ENCODE measurements at regions not wholly inside any gene's neighbourhood (a gene's known extent, or its start where the extent isn't known, plus 50 kb on each side); places are given as distances from the start of the nearest gene placed in this dataset.
"Not testable (repeated sequence)": the region's sequence is repeated elsewhere in the genome, so short reads cannot be mapped to it uniquely, and the experiment has no call there.

DNA sequence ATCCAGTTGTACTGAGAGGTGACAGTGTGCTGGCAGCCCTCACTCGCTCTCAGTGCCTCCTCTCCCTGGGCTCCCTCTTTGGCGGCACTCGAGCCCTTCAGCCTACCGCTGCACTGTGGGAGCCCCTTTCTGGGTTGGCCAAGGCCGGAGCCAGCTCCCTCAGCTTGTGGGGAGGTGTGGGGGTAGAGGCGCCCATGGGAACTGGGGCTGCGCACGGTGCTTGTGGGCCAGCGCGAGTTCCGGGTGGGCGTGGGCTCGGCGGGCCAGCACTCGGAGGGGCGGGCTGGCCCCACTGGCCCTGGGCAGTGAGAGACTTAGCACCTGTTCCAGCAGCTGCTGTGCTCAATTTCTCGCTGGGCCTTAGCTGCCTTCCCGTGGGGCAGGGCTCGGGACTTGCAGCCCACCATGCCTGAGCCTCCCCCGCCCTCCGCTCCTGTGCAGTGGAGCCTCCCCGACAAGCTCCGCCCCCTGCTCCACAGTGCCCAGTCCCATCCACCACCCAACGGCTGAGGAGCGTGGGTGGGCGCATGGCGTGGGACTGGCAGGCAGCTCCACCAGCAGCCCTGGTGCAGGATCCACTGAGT, 342.2 kb upstream of the ZNF608 start:
- Mint-ChIP-seq H3K27me3 (no peaks in the 10 kb centered on the region), H3K36me3 (ENCODE audit: insufficient read depth) (peaks cover 1% of the 10 kb centered on the region), H3K4me1 (ENCODE audit: low read depth) (no peaks in the 10 kb centered on the region), H3K9me3 (ENCODE audit: low read depth) (peaks cover 19% of the 10 kb centered on the region), H3K27ac (no peak overlapping the region), H3K4me3 (ENCODE audit: low read depth) (no peak overlapping the region)
- DNase-seq (ENCODE audit: low spot score, unreplicated experiment) = no peak
- TF ChIP-seq, protein P1, sequence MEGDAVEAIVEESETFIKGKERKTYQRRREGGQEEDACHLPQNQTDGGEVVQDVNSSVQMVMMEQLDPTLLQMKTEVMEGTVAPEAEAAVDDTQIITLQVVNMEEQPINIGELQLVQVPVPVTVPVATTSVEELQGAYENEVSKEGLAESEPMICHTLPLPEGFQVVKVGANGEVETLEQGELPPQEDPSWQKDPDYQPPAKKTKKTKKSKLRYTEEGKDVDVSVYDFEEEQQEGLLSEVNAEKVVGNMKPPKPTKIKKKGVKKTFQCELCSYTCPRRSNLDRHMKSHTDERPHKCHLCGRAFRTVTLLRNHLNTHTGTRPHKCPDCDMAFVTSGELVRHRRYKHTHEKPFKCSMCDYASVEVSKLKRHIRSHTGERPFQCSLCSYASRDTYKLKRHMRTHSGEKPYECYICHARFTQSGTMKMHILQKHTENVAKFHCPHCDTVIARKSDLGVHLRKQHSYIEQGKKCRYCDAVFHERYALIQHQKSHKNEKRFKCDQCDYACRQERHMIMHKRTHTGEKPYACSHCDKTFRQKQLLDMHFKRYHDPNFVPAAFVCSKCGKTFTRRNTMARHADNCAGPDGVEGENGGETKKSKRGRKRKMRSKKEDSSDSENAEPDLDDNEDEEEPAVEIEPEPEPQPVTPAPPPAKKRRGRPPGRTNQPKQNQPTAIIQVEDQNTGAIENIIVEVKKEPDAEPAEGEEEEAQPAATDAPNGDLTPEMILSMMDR (IDR thresholded peaks at IDR 0.05; ENCODE audit: unreplicated experiment) = no peak

DNA sequence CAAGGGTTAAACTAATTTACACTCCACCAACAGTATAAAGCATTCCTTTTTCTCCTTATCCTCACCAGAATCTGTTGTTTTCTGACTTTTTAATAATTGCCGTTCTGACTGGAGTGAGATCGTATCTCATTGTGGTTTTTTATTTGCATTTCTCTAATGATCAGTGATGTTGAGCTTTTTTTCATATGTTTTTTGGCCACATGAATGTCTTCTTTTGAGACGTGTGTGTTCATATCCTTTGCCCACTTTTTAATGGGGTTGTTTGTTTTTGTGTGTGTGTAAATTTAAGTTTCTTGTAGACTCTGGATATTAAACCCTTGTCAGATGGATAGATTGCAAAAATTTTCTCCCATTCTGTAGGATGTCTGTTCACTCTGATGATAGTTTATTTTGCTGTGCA, 345.7 kb upstream of the ZNF608 start:
- H3K27ac Mint-ChIP-seq; DNase-seq (ENCODE audit: low spot score, unreplicated experiment); H3K4me3 Mint-ChIP-seq (ENCODE audit: low read depth); H3K4me1 Mint-ChIP-seq (ENCODE audit: low read depth); H3K27me3 Mint-ChIP-seq; H3K36me3 Mint-ChIP-seq (ENCODE audit: insufficient read depth): not testable (repeated sequence)
- H3K9me3 Mint-ChIP-seq (ENCODE audit: low read depth) = peaks cover 25% of the 10 kb centered on the region

DNA sequence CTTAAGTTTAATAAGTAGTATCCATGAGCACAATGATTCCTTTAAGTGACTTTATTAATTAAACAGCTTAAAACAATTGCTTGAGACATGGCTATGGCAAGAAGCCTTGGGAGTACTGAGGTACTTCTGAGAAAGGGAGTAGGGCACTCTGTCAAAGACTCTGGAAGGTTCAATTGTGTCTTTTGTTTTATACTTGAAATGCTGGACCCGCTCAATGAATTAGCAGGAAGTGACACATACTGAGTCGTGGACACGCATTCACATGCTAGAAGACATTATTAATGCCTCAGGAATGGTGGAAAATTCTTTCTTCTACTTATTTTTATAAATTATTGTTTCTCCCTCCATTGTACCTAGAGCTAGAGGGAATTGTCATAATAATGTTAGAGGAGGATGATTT, 347.3 kb upstream of the ZNF608 start:
- Mint-ChIP-seq H3K27ac (no peak overlapping the region), H3K4me3 (ENCODE audit: low read depth) (no peak overlapping the region), H3K36me3 (ENCODE audit: insufficient read depth) (peaks cover 2% of the 10 kb centered on the region), H3K27me3 (no peaks in the 10 kb centered on the region), H3K4me1 (ENCODE audit: low read depth) (peaks cover 3% of the 10 kb centered on the region), H3K9me3 (ENCODE audit: low read depth) (peaks cover 18% of the 10 kb centered on the region)
- DNase-seq (ENCODE audit: low spot score, unreplicated experiment) = no peak
- TF ChIP-seq, protein P1 (IDR thresholded peaks at IDR 0.05; ENCODE audit: unreplicated experiment) = no peak

DNA sequence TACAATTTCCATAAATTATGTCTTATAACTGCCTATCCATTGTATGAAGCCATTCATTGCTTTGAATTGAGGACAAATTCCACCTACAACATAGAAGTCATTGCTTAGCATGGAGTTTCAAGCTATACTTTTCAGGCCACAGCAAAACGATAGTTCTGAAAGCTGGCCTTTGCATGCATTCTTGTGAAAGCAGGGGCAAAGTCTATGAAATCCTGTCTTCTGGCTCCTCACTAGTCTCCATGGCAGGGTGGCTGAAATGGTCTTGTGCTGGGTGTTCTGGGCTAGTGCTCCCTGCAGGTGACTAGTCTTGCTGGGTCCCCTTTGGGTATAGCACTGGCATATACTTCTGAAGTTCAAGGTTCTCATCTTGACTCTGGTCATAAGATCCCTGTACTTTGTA, 353.9 kb upstream of the ZNF608 start:
- Mint-ChIP-seq H3K36me3 (ENCODE audit: insufficient read depth) (peaks cover 2% of the 10 kb centered on the region), H3K9me3 (ENCODE audit: low read depth) (peaks cover 11% of the 10 kb centered on the region), H3K27me3 (no peaks in the 10 kb centered on the region), H3K4me1 (ENCODE audit: low read depth) (peaks cover 10% of the 10 kb centered on the region), H3K4me3 (ENCODE audit: low read depth) (no peak overlapping the region), H3K27ac (no peak overlapping the region)
- no peak for DNase-seq (ENCODE audit: low spot score, unreplicated experiment)
- TF ChIP-seq, protein P1 (IDR thresholded peaks at IDR 0.05; ENCODE audit: unreplicated experiment) = no peak

DNA sequence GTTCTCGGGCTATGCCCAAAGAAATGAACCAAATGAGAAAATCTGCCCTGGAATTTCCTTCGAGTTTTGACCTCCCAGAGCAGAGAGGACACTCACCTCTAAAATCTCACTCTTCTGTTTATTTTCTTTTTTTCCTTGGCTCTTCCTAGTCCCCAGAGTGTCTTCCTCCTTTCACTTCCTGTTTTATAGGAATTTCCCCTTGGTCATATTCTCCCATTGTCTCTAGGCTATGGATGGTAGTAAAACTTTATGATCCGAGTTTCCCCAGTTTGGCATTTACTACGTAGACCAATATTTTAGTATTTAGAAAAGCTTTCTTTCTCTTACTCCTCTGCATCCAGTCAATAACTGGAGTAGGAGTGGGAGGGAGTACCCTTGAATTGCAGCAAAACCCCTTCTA, 354.5 kb upstream of the ZNF608 start:
- Mint-ChIP-seq H3K27me3 (no peaks in the 10 kb centered on the region), H3K4me1 (ENCODE audit: low read depth) (peaks cover 10% of the 10 kb centered on the region), H3K36me3 (ENCODE audit: insufficient read depth) (peaks cover 2% of the 10 kb centered on the region), H3K4me3 (ENCODE audit: low read depth) (no peak overlapping the region), H3K9me3 (ENCODE audit: low read depth) (peaks cover 9% of the 10 kb centered on the region), H3K27ac (no peak overlapping the region)
- TF ChIP-seq, protein P1 (IDR thresholded peaks at IDR 0.05; ENCODE audit: unreplicated experiment) = no peak
- DNase-seq (ENCODE audit: low spot score, unreplicated experiment) = no peak

DNA sequence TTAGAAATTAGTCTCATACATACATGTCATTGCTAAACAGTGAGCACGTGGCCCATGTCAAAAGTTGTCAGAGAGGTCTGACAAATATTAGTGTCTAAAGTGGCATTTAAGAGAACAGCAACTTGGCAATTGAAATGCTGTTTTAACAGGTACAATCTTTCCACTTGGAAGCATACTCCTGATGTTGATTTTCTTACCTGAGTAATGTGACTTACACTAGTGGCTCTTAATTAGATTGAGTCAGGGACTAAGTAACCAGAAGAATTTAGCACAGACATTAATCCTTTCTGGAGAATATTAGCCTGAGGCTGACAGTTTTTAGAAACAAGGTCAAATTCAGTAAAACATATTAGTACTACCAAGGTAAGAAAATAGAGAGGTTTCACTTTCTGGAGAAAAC, 357.0 kb upstream of the ZNF608 start:
- Mint-ChIP-seq H3K27ac (no peak overlapping the region), H3K4me3 (ENCODE audit: low read depth) (no peak overlapping the region), H3K9me3 (ENCODE audit: low read depth) (no peaks in the 10 kb centered on the region), H3K4me1 (ENCODE audit: low read depth) (peaks cover 9% of the 10 kb centered on the region), H3K36me3 (ENCODE audit: insufficient read depth) (no peaks in the 10 kb centered on the region), H3K27me3 (no peaks in the 10 kb centered on the region)
- DNase-seq (ENCODE audit: low spot score, unreplicated experiment) = no peak
- TF ChIP-seq, protein P1 (IDR thresholded peaks at IDR 0.05; ENCODE audit: unreplicated experiment) = no peak
